ENCODE measurements at regions not wholly inside any gene's neighbourhood (a gene's known extent, or its start where the extent isn't known, plus 50 kb on each side); places are given as distances from the start of the nearest gene placed in this dataset.

DNA sequence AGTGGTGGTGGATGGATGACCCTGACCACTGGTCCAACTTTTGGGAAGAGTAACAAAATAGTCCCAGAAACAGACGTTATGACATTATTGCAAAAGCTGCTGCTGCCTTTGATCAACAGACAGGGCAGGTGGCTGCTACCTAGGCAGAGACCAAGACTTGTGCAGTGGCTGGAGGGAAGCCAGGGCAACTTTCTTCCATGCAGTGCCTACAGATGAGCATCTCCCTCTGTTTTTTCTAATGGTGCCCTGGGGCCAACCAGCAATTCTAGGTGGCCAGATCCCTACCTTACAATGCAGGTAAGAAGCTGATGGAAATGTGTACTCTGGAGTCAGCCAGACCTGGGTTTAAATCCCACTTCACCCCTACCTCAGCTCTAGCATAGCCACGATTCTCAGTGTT lies 283.1 kb upstream of the POU3F1 start:
- TF ChIP-seq EP300 (IDR thresholded peaks at IDR 0.05) (no peak), POLR2A (IDR thresholded peaks at IDR 0.05) (no peak)
- TF ChIP-seq, protein P1, sequence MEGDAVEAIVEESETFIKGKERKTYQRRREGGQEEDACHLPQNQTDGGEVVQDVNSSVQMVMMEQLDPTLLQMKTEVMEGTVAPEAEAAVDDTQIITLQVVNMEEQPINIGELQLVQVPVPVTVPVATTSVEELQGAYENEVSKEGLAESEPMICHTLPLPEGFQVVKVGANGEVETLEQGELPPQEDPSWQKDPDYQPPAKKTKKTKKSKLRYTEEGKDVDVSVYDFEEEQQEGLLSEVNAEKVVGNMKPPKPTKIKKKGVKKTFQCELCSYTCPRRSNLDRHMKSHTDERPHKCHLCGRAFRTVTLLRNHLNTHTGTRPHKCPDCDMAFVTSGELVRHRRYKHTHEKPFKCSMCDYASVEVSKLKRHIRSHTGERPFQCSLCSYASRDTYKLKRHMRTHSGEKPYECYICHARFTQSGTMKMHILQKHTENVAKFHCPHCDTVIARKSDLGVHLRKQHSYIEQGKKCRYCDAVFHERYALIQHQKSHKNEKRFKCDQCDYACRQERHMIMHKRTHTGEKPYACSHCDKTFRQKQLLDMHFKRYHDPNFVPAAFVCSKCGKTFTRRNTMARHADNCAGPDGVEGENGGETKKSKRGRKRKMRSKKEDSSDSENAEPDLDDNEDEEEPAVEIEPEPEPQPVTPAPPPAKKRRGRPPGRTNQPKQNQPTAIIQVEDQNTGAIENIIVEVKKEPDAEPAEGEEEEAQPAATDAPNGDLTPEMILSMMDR (IDR thresholded peaks at IDR 0.05) = no peak
